Breast epithelium (tissue), 3 donors: ENCODE measurements at regions not wholly inside any gene's neighbourhood (a gene's known extent, or its start where the extent isn't known, plus 50 kb on each side); places are given as distances from the start of the nearest gene placed in this dataset.
"Not testable (repeated sequence)": the region's sequence is repeated elsewhere in the genome, so short reads cannot be mapped to it uniquely, and the experiment has no call there.

Experiments used
- CTCF ChIP-seq, 3 donors: fragments of 450-650 bp; IDR thresholded peaks; one replicate each; pipeline ENCODE4 v1.5.1; 2016 to 2017; ENCODE audit warnings: antibody characterized with exemption in 3 of 3, mild to moderate bottlenecking in 3 of 3, moderate library complexity in 3 of 3
- POLR2A ChIP-seq: fragments of 450-650 bp; IDR thresholded peaks from one replicate; pipeline ENCODE4 v1.6.1; 2016; ENCODE audit warnings: antibody characterized with exemption, mild to moderate bottlenecking, moderate library complexity
- POLR2AphosphoS5 ChIP-seq, 3 donors: sonication (generic); formaldehyde crosslinking; IDR thresholded peaks; one replicate each; pipeline ENCODE4 v1.6.1; 2017; ENCODE audit warnings: antibody characterized with exemption in 3 of 3

- TF ChIP-seq POLR2A; POLR2AphosphoS5 (IDR thresholded peaks at IDR 0.05); CTCF (IDR thresholded peaks at IDR 0.05): not testable (repeated sequence)
These were observed 136.9 kb downstream of the BCL2L11 start for GRCh38 chr2:111257607-111258006.
